ENCODE measurements at regions not wholly inside any gene's neighbourhood (a gene's known extent, or its start where the extent isn't known, plus 50 kb on each side); places are given as distances from the start of the nearest gene placed in this dataset.

DNA sequence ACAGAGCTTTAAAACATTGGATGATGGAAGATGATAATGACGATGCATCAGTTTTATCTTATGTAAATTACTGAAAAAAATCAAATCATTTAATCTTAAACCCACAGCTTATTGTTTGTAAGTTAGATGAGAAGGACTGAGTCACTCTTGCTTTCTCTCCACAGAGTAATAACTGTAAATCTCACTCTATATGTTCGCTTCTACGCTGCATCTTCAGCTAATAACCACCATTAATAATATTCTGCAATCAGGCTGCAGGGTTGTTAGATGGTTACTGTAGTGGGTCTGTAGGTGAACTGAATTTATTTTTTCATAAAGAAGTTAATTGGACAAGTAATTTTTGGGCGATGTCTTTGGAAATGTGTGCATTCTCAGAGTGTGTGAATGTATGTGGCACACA, 260.0 kb downstream of the FAT3 start:
- no peak for DNase-seq

DNA sequence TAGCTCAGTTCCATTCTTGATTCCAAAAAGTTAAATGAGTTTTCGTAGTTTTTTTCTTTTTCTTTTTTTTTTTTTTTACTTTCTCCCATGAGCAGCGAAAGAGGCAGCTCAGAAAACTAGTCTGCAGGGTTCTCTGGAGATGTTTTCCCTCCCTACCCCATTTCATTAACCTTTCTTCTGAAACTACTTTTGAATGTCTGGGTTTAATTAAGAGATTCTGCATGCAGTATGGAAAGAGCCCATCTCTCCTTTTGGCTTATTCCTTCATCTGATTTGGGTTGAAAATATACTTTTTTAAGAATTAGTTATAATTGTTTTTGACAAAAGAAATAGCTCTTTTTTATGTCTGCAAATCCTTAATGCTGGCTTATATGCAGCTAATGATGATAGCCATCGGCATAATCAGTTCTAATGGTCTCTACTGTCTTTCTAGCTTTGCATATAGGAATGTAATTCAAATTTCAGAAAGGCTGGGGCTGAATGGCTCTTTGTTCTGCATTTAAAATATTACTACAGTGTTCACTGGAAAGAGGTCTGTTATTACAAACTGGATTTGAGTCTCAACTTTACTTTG, 265.3 kb downstream of the FAT3 start:
- DNase-seq, result no peak

DNA sequence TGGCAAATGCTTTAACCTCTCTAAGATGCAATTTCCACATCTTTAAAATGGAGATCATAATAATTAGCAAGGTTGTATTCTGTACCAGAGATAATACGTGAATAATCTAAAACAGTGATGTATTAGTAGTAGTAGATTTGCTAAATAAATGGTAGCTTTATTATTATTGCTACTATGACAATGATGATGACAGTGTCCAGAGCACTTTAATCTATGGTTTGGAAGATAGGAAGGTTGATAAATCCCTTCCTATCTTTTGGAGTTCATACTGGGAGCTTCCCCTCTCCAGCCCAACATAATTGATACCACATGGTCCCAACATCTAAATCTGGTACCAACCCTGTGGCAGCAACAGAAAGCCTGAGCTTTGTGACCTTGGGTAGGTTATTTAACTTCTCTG, 267.8 kb downstream of the FAT3 start:
- no peak for DNase-seq

DNA sequence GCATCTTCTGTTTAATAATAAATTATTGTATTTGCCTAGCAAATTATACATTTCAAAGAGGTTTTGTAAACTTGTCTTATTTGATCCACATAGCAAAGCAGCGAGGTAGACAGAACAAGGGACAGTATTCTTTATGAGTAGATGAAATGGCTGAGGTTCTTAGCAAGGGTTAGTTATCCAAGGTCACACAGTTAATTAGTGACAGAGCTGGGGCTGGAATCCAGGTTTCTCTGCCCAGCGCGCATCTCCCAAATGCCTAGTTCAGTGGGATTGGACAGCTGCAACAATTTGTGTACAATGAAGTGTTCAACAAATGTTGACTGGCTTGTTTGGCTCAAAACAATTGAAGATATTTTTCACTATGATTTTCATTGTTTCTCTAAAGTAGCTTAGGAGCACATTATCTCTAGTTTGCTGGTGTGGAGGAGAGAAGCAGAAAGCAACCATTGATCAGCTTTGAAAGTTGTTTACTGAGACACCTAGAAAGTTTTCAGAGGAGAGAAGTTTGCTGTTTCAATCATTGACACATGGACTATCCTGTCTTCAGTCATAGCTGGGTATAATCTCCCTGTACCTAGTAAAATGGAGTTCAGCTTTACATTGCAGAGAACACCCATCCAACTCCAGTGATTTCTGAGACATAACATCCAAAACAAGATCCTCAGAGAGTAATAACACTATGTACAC, 270.6 kb downstream of the FAT3 start:
- DNase-seq, result no peak

DNA sequence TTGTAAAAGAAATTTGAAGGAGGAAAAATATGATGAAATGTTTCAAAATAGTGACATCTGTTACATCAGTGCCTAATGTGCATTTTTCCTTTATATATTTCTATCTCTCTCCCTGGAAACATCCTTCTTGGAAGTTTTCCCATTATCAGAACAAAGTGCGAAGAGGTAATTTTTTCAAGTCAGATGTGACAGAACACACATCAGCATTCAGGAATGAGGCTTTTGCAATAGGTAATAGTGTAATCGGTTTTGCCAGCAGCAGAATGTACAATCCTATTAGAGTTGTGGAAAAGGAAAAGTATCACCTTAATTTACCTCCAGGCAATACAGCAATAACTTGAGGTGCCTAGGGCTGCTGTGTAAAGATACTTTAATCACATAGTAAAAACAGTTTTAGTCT, 275.8 kb downstream of the FAT3 start:
- DNase-seq, result no peak

DNA sequence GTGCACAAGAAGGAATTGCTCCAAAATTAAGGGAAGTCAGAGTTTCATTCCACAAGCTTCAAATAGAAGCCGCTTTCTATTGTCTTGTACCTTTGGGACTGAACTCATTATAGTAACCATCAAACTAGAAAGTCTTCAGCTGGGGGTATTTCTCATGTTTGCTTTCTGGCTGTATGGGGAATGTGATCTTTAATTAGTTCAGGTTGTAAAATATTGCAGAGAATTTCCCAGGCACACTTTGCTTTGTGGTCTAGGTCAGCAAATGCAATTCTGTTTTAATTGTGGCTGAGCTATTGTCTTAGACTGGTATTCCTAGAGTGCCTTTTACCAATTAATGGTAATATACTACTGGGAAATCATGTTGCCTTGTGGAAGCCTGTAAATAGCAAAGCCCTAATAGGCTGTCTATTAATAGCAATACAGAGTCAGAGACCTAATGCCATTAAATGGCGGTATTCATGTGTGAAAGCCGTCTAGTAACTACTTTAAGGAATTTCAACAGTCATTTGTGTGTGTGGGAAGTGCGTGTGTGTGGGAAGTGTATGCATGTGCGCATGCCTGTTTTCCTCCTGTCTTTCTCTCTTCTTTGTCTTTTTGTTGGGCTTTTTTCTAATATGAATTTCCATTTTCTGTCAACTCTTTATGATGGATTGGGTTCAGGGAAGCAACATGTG, 276.6 kb downstream of the FAT3 start:
- no peak for DNase-seq

DNA sequence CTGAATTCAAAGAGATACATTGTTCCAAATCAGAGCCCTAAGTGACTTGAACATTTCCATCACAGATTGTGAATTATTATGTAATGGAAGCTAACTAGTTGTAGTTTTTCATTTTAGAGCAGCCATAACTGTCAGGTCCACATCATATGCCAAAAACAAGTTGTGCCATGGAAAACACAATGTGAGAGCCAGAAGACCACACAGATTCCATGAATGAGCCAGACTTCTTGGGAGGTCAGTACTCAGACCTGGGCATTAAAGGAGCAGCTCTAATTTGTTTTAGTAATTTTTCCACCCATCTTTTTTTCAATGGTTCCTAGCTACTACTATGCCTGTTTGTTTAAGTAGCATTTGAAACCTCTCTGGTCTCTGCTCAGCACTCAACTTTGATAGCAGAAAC, 279.4 kb downstream of the FAT3 start:
- no peak for DNase-seq

DNA sequence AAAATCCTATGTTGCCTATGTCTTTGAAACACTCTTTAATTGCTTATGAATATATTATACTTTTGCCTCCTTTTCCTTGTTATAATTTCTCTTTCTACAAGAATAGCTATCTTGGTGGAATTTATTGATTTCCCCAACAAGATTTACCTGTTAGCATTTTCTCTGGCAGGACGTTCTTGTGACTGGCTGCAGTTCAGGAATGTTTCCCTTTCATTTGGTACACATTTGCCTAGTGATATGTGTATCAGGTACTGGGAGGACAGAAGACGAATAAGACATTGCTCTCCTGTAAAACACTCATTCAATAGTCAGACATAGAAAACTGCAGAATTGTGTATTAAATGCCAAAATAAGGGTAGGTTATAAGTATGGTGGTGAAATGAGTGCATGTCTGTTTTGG, 279.9 kb downstream of the FAT3 start:
- no peak for DNase-seq

DNA sequence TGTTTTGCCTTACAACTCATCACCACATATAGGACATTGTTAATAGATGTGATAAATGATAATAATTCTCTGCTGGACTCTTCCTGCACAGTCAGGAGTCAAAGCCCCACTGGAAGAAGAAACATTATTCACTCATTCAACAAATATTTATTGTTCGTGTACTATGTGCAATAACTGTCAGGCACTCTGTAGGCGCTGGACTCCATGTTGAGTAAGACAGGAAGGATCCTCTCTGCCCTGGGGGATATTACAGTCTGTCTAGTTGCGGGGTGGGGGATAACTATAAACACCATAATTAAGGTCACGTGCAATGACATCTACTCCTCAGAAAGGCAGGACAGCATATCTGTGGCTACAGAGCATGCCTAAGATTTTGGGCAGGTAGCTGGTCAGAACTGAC, 281.1 kb downstream of the FAT3 start:
- no peak for DNase-seq

DNA sequence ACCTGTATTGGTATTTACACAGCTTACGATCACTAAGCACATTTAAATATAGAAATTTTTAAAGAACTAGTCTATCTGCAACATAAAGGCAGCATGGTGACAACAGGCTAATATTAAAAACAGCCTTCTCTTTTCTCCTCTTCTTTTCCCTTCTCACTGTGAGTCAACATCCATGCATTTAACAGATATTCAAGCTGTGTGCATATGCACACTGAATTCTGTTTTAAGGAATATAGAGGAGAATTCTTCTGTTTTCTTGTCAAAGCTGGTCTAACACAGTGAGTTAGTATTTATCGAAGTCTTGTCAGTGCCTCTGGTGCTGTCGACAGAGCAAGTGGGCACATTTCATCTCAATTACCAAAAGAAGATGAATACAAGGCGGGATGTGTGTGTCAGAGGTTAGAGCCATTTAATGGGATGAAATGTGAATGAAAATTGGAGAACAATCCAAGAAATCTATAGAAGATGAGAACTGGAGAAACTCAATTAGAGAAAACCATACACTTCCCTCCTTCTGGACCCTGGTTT, 282.3 kb downstream of the FAT3 start:
- no peak for DNase-seq

DNA sequence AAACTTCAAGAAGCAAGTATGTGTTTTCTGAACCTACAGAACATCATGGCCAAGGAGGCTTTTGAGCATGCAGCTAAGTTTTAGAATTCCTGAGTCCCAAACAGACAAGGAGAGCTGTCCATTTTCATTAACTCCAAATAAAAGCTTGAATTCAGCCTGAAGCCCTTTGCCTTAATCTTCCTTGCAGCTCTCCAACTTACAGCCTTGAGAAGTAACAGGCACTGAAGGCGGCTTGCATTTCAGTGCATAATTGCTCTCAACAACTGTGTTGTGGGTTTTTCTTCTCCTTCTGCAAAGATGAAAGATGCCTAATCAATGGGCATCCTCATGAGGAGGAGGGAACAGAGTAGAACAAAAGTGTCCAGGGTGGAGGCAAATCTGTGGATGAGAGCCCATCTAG, 286.0 kb downstream of the FAT3 start:
- DNase-seq, result no peak

DNA sequence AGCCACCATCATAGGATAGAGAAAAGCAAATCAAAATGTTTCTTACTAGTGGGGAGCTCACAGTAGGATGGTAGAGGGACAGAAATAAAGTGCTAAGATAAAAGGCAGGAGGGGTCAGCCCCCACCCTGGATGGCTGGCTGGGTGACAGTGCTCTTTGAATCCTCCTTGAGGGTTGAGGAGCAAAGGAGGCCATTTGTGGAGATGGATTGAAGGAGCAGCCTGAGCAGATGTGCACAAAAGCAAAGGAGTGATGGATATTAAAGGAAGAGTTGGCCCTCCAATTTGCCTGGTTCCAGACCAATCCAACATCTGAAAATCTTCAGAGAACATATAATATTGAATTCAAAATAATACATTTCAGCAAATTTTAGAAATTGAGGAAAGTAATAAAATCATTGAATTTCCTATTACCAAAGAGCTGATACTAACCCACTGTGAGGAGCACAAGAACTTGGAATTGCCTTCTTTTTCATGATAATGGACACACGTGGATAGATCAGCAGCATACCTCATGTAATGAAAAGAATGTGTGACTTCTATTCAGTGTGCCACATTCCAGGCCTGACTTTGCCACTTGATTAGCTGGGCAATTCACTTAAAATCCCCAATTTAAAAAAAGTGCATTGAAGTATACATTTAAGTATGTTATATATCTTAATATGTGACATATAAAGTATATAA, 287.0 kb downstream of the FAT3 start:
- DNase-seq, result no peak

DNA sequence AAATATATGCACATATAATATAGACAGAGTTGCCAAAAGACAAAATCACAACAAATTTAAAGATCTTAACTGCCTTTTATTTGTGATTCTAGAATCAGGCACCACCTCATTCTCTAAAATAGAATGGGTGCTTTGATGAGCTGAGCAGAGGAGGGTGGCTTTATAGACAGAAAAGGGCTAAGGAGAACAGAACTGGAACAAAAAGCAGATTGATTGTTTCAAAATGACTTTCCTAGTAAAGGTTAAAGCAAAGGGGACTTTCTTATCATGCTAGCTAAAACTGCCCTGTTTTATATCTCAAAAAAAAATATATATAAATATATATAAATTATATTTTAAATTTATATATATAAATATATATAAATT, 287.6 kb downstream of the FAT3 start:
- DNase-seq, result no peak

DNA sequence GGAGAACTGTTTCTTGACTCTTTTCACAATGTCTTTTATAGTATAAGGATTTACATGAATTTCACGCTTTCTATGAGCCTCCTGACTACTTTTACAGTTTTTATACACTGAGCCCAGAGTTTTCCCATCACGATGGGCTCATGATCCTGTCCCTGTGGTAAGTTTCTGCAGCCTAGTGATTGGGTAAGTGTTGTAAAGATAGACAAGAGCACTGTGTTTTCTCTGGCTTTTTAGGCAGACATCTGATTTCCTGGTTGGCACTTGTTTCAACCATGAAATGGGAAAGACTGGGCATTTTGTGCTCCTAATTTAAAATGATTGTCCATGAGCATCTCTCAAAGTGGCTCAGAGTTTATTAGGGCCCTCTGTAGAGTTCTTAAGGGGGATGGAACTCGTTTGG, 299.0 kb downstream of the FAT3 start:
- no peak for DNase-seq

DNA sequence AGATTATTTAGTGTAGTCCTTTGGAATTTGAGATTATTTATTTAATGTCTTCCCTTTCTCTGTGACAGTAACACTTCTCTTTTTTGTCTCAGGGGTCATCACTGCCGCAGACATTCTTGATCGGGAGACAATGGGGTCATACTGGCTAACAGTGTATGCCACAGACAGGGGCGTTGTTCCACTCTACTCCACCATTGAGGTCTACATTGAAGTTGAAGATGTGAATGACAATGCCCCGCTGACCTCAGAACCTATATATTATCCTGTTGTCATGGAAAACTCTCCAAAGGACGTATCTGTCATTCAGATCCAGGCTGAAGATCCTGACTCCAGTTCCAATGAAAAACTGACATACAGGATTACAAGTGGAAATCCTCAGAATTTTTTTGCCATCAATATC, 299.9 kb downstream of the FAT3 start:
- DNase-seq, result no peak

DNA sequence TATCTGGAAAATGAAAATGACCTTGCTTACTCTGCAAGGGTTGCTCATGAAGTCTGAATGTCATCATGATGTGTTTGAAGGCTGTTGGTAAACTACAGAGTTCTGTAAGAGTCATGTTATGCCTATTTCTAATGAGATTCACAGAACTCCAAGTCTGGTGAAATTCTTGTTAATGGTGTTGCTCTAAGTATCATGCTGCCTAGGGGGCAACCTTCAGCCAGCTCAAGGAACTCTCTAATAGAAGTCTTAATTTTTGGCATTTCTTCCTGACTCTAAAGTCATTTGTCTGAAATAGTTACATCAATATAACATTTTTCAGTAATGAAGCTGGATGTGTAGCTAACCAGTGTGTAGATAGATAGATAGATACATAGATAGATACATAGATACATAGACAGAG, 302.8 kb downstream of the FAT3 start:
- DNase-seq, result no peak

DNA sequence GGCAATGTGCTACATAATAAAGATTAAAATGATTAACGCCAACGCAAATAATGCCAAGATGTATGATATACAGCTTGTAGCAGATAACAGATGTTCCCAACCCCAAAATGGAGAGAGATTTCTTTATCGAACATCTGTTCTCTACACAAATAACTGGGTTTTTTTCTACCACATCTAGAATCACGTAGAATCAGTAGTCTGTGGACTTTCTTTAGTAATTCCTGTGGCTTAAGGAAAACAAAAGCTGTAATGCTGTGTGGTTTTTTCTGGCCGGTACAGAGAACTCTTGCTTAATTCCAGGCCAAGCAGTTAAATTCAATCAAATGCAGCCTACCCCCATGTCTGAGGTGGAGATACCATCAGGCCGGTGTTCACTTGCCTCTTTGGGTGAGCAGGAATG, 303.4 kb downstream of the FAT3 start:
- no peak for DNase-seq

DNA sequence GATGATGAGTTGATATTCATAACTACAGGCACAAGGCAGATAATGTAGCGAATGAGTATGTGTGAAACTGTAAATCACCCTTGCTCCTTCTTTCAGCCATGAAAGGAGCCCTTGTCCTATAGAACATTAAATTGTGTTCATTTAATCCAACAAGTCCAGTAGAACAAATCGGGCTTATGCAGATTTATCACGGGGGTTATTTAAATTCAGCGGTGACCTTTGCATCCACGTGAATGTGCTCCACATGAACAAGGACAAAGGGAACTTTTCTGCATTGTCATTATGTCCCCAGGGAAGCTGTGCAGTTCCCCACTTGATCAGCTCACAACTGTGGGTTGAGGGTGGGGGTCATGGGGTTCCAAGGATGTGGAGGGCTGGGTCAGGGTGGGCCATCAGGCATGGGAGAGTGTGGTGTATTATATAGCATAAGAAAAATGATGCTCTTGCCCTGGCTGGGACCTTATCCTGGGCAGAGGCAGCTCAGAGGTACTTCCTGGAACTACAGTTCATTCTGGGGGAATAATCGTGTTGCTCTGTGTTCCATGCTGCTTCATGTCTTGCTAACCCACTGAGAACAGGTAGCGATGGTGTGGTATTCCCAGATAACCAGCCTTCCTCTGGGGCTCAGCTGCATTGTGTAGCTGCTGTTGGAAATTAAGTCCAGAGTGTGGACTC, 306.6 kb downstream of the FAT3 start:
- DNase-seq, result no peak

DNA sequence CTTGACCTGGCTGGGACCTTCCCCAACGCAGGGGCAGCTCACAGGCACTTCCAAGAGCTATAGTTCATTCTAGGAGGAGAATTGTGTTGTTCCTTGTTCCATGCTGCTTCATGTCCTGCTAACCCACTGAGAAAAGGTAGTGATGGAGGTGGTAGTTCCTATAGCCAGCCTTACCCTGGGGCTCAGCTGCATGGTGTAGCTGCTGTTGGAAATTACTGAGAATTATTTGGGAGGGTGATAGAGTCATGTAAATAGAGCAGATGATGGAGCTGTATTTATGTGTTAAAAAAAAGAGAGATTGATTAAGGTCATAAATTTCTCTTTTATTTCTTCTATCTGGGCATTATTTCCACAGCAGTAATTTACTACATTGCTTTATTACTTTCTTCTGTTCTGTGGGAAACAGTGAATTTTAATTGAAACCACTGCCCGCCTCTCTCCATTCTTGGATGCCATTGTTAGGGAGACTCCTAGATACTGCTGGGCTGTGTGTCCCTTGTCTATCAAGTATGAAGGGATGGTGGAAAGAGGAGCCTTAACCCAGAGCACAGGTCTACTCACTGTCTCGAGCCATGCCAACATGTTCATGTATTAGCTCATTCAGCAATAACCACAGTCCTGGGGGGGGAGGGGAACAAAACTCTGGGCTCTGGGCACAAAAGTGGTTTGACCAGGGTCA, 309.2 kb downstream of the FAT3 start:
- DNase-seq, result no peak

DNA sequence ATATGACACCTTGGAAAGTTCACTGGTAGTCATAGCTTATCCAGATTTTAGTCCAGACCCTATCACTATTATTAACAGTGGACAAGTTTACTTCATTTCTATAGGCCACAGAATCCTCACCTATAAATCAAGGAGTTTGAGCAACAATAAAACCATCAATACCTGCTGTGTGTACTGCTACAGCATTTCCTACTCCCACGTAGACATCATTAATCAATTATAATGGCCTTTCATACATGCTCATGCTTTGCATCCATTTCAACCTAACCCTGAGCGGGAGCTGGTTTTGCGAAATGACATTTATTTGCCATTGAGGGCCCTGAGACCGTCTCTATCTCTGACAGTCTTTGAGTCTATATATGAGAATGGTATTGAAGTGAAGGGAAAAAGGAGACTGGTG, 312.3 kb downstream of the FAT3 start:
- no peak for DNase-seq

DNA sequence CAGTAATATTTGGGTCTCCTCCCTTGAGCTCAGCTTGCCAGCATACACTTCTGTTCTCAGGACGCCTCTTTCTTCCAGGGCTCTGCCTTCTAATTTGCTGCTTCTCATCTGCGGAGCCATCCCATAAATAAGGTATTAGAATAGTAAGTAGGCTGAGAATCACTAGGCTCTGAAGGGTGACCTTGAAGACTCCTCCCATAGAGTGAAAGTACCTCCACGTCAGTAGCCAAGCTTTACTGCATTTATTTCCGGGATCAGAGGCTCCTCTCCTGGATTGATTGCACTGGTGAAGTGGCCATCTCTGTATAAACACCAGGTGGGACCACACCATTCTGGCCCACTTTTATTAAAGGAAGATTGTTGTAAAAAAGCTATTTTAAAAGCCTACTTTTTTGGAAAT, 315.5 kb downstream of the FAT3 start:
- no peak for DNase-seq

DNA sequence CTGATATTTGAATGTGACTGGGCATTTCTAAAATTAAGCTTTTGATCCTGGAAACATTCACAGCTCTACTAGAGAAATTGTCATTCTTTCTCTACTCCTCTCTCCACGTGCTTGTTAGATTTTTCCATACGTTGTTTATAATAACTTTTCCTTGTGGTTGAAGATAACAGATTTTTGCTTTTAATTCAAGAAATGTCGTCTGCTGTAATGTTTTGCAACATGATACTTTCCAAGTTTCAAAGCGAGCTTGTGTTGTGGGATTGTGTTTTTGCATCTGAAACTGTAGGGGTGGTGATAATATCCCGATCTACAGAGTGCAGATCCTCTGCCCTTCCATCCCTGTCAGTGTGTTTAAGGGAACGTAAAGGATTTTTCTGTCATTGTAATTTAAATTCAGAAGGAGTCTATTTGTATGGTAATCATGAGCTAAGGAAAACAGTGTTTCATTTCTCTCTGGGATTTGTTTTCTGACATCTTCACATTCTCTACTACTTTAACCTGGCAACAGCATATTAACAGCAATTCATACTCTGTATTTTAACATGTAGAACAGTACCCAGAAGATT, 321.4 kb downstream of the FAT3 start:
- DNase-seq, result no peak
